ENCODE measurements at regions not wholly inside any gene's neighbourhood (a gene's known extent, or its start where the extent isn't known, plus 50 kb on each side); places are given as distances from the start of the nearest gene placed in this dataset.
A peak's percentile ranks its signal among the peaks of the same experiment; 100 is the strongest.

DNA sequence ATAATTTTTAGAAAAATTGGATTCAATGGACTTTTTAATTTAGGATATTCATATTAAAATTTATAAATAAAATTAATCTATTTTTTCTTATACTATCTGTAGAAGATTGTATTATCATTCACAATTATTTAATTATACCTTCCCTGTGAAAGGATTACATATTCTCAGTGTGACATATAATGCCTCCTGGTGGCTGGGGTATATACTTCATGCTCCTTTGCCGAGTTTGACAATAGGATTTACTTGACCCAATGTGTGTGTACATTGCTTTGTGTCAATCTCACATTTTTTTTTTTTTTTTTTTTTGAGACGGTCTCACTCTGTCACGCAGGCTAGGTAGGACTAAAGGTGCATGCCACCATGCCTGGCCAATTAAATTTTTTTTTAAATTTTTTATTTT is 230.0 kb upstream of the CHD6 start:
- H2AFZ ChIP-seq (ENCODE audit: low read depth, low read length, poor library complexity, severe bottlenecking): no peak overlapping the region
- ChIA-PET POLR2A (no interaction called here), CTCF (no interaction called here), RAD21 (ENCODE audit: low non-redundant PET in 1 of 2, low total read pairs in 2 of 2, uncharacterized antibody in 2 of 2, unreplicated experiment in 2 of 2) (no interaction called here)
- ATAC-seq: no peak
- TF ChIP-seq CEBPB (IDR thresholded peaks at IDR 0.05; ENCODE audit: low read depth): no peak
- TF ChIP-seq, protein P1, sequence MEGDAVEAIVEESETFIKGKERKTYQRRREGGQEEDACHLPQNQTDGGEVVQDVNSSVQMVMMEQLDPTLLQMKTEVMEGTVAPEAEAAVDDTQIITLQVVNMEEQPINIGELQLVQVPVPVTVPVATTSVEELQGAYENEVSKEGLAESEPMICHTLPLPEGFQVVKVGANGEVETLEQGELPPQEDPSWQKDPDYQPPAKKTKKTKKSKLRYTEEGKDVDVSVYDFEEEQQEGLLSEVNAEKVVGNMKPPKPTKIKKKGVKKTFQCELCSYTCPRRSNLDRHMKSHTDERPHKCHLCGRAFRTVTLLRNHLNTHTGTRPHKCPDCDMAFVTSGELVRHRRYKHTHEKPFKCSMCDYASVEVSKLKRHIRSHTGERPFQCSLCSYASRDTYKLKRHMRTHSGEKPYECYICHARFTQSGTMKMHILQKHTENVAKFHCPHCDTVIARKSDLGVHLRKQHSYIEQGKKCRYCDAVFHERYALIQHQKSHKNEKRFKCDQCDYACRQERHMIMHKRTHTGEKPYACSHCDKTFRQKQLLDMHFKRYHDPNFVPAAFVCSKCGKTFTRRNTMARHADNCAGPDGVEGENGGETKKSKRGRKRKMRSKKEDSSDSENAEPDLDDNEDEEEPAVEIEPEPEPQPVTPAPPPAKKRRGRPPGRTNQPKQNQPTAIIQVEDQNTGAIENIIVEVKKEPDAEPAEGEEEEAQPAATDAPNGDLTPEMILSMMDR (IDR thresholded peaks at IDR 0.05 in 2 of 3, conservative IDR thresholded peaks at IDR 0.05 in 1 of 3; ENCODE audit: borderline replicate concordance in 1 of 3, insufficient read depth in 1 of 3, low read depth in 2 of 3, low read length in 2 of 3): peak in 1 of 3 experiments; percentile 22; a peak in 1 of 6 replicates
- H3K36me3 ChIP-seq (ENCODE audit: control insufficient read depth in 1 of 2, insufficient read depth in 2 of 2, low read length in 2 of 2): no peaks in the 10 kb centered on the region
- no peak overlapping the region for H3K4me2 ChIP-seq (ENCODE audit: low read length)
- H3K27me3 ChIP-seq (ENCODE audit: insufficient read depth, low read length): no peaks in the 10 kb centered on the region
- no TSS peak for BruUV-seq (replicated peaks)
- no peak overlapping the region for H3K27ac ChIP-seq (ENCODE audit: low read depth, low read length)
- H3K4me3 ChIP-seq (replicated peaks in 1 of 2; ENCODE audit: low read depth in 1 of 2, low read length in 2 of 2): no peak overlapping the region
- no peak overlapping the region for H3K9ac ChIP-seq (ENCODE audit: low read length)
- H3K9me3 ChIP-seq (ENCODE audit: control insufficient read depth in 1 of 2, insufficient read depth in 1 of 2, low read depth in 1 of 2, low read length in 2 of 2): no peaks in the 10 kb centered on the region
- H4K20me1 ChIP-seq (ENCODE audit: insufficient read depth): no peaks in the 10 kb centered on the region
- H3K9me2 ChIP-seq (ENCODE audit: insufficient read depth): no peaks in the 10 kb centered on the region
- intact Hi-C loops (cut with micrococcal nuclease): no loop called here
- no peaks in the 10 kb centered on the region for H3K4me1 ChIP-seq (ENCODE audit: control insufficient read depth in 1 of 2, insufficient read depth in 2 of 2, low read length in 2 of 2)
- no peak for DNase-seq (ENCODE audit: low read depth, low spot score)
- H3K79me2 ChIP-seq (ENCODE audit: insufficient read depth, low read length): no peaks in the 10 kb centered on the region

DNA sequence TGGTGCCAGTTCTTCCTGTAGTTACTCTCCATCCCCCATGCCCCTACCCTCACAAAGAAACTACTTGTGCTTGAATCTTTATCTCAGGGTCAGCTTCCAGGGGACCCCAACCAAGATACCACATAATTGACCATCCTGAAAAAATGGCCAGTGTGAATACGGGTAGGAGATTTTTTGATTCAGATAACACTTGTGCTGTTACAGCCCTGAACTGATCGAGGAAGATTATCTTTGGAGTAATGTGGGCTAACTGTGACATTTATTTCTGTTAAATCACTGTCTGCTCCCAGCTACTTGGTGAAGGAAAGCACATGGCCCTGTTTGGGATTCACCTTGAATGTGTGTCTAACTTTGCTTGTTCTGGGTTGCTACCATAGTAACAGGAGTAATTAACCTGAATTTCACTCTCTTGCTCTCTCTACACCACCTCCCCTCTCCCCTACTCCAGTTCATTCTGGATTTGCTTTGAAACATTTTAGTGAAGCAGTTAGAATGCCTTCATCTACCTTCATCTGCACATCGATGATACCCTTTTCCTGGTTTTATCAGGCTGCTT is 219.6 kb upstream of the CHD6 start:
- Histone ChIP-seq H4K20me1 (ENCODE audit: insufficient read depth) (no peaks in the 10 kb centered on the region), H3K27me3 (ENCODE audit: insufficient read depth, low read length) (peaks cover 7% of the 10 kb centered on the region; the same call in 1 of the 2 replicates), H3K27ac (ENCODE audit: low read depth, low read length) (no peak overlapping the region), H3K9me3 (ENCODE audit: control insufficient read depth in 1 of 2, insufficient read depth in 1 of 2, low read depth in 1 of 2, low read length in 2 of 2) (no peaks in the 10 kb centered on the region), H3K4me3 (replicated peaks in 1 of 2; ENCODE audit: low read depth in 1 of 2, low read length in 2 of 2) (no peak overlapping the region), H2AFZ (ENCODE audit: low read depth, low read length, poor library complexity, severe bottlenecking) (no peak overlapping the region), H3K4me2 (ENCODE audit: low read length) (no peak overlapping the region), H3K36me3 (ENCODE audit: control insufficient read depth in 1 of 2, insufficient read depth in 2 of 2, low read length in 2 of 2) (no peaks in the 10 kb centered on the region), H3K4me1 (ENCODE audit: control insufficient read depth in 1 of 2, insufficient read depth in 2 of 2, low read length in 2 of 2) (no peaks in the 10 kb centered on the region), H3K9ac (ENCODE audit: low read length) (no peak overlapping the region), H3K79me2 (ENCODE audit: insufficient read depth, low read length) (no peaks in the 10 kb centered on the region), H3K9me2 (ENCODE audit: insufficient read depth) (no peaks in the 10 kb centered on the region)
- intact Hi-C loops (cut with micrococcal nuclease): no loop called here
- ChIA-PET RAD21 (ENCODE audit: low non-redundant PET in 1 of 2, low total read pairs in 2 of 2, uncharacterized antibody in 2 of 2, unreplicated experiment in 2 of 2) (no interaction called here), POLR2A (no interaction called here), CTCF (no interaction called here)
- BruUV-seq (replicated peaks): no TSS peak
- no peak for ATAC-seq
- DNase-seq (ENCODE audit: low read depth, low spot score): no peak
- no peak for TF ChIP-seq POLR2A (IDR thresholded peaks at IDR 0.05; ENCODE audit: borderline replicate concordance, extremely low read depth, insufficient read depth, insufficient read length)
- TF ChIP-seq YY1 (IDR thresholded peaks at IDR 0.05; ENCODE audit: extremely low read depth, insufficient replicate concordance, low read depth, low read length): no peak
- no peak for TF ChIP-seq ZNF274 (IDR thresholded peaks at IDR 0.05; ENCODE audit: low read depth, low read length)
- TF ChIP-seq, protein P2, sequence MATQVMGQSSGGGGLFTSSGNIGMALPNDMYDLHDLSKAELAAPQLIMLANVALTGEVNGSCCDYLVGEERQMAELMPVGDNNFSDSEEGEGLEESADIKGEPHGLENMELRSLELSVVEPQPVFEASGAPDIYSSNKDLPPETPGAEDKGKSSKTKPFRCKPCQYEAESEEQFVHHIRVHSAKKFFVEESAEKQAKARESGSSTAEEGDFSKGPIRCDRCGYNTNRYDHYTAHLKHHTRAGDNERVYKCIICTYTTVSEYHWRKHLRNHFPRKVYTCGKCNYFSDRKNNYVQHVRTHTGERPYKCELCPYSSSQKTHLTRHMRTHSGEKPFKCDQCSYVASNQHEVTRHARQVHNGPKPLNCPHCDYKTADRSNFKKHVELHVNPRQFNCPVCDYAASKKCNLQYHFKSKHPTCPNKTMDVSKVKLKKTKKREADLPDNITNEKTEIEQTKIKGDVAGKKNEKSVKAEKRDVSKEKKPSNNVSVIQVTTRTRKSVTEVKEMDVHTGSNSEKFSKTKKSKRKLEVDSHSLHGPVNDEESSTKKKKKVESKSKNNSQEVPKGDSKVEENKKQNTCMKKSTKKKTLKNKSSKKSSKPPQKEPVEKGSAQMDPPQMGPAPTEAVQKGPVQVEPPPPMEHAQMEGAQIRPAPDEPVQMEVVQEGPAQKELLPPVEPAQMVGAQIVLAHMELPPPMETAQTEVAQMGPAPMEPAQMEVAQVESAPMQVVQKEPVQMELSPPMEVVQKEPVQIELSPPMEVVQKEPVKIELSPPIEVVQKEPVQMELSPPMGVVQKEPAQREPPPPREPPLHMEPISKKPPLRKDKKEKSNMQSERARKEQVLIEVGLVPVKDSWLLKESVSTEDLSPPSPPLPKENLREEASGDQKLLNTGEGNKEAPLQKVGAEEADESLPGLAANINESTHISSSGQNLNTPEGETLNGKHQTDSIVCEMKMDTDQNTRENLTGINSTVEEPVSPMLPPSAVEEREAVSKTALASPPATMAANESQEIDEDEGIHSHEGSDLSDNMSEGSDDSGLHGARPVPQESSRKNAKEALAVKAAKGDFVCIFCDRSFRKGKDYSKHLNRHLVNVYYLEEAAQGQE (IDR thresholded peaks at IDR 0.05; ENCODE audit: low read depth): no peak
- TF ChIP-seq, protein P3, sequence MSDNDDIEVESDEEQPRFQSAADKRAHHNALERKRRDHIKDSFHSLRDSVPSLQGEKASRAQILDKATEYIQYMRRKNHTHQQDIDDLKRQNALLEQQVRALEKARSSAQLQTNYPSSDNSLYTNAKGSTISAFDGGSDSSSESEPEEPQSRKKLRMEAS (IDR thresholded peaks at IDR 0.05): no peak
- TF ChIP-seq, protein P1 (IDR thresholded peaks at IDR 0.05 in 2 of 3, conservative IDR thresholded peaks at IDR 0.05 in 1 of 3; ENCODE audit: borderline replicate concordance in 1 of 3, insufficient read depth in 1 of 3, low read depth in 2 of 3, low read length in 2 of 3): no peak
- TF ChIP-seq EGR1 (IDR thresholded peaks at IDR 0.05; ENCODE audit: low read depth): no peak
- TF ChIP-seq, protein P4, sequence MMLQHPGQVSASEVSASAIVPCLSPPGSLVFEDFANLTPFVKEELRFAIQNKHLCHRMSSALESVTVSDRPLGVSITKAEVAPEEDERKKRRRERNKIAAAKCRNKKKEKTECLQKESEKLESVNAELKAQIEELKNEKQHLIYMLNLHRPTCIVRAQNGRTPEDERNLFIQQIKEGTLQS (IDR thresholded peaks at IDR 0.05): no peak
- no peak for TF ChIP-seq EZH2 (IDR thresholded peaks at IDR 0.05)
- no peak for TF ChIP-seq EZH2phosphoT487 (IDR thresholded peaks at IDR 0.05; ENCODE audit: borderline replicate concordance)
